Spleen (tissue), 7 donors: ENCODE measurements at regions not wholly inside any gene's neighbourhood (a gene's known extent, or its start where the extent isn't known, plus 50 kb on each side); places are given as distances from the start of the nearest gene placed in this dataset.
"Not testable (repeated sequence)": the region's sequence is repeated elsewhere in the genome, so short reads cannot be mapped to it uniquely, and the experiment has no call there.

Experiments
- POLR2A ChIP-seq, 3 donors: fragments of 450-650 bp; IDR thresholded peaks; one replicate each; pipeline ENCODE4 v1.5.1; 2017; ENCODE audit warnings: antibody characterized with exemption in 3 of 3, mild to moderate bottlenecking in 1 of 3
- POLR2AphosphoS5 ChIP-seq, 3 donors: sonication (generic); formaldehyde crosslinking; IDR thresholded peaks; one replicate each; pipeline ENCODE4 v1.5.1; 2017; ENCODE audit warnings: antibody characterized with exemption in 3 of 3
- TF ChIP-seq, protein P1 (sequence below), 11 experiments: fragments of 200-600 bp in 7 of 11; fragments of 450-650 bp in 4 of 11; sonication (generic) in 4 of 11; IDR thresholded peaks in 8 of 11; conservative IDR thresholded peaks in 3 of 11; 1 replicate in 7 of 11; 2 replicates in 4 of 11; pipeline versions ENCODE4 v1.4.0 to v1.8.0; 2016 to 2021; ENCODE audit warnings: antibody characterized with exemption in 11 of 11, inconsistent platforms in 4 of 11, mild to moderate bottlenecking in 1 of 11
- donor health status: DM: no; HTN: no; CAD: no; lungs with moderate emphysema.
- donor health status: DM: no; HTN: no; CAD: no.
- donor health status: DM: no; HTN: no; CAD: no.

GRCh38 chr16:31745098-31745497 lies 128.5 kb upstream of the ZNF267 start:
- TF ChIP-seq, protein P1, sequence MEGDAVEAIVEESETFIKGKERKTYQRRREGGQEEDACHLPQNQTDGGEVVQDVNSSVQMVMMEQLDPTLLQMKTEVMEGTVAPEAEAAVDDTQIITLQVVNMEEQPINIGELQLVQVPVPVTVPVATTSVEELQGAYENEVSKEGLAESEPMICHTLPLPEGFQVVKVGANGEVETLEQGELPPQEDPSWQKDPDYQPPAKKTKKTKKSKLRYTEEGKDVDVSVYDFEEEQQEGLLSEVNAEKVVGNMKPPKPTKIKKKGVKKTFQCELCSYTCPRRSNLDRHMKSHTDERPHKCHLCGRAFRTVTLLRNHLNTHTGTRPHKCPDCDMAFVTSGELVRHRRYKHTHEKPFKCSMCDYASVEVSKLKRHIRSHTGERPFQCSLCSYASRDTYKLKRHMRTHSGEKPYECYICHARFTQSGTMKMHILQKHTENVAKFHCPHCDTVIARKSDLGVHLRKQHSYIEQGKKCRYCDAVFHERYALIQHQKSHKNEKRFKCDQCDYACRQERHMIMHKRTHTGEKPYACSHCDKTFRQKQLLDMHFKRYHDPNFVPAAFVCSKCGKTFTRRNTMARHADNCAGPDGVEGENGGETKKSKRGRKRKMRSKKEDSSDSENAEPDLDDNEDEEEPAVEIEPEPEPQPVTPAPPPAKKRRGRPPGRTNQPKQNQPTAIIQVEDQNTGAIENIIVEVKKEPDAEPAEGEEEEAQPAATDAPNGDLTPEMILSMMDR (IDR thresholded peaks at IDR 0.05 in 8 of 11, conservative IDR thresholded peaks at IDR 0.05 in 3 of 11): not testable (repeated sequence)
- TF ChIP-seq POLR2A, POLR2AphosphoS5 (IDR thresholded peaks at IDR 0.05): not testable (repeated sequence)
